GM20000 (cell line): ENCODE measurements at regions not wholly inside any gene's neighbourhood (a gene's known extent, or its start where the extent isn't known, plus 50 kb on each side); places are given as distances from the start of the nearest gene placed in this dataset.
A peak's percentile ranks its signal among the peaks of the same experiment; 100 is the strongest.
"Not testable (repeated sequence)": the region's sequence is repeated elsewhere in the genome, so short reads cannot be mapped to it uniquely, and the experiment has no call there.

ENCODE experiments used
- DNase-seq: peaks from one replicate; pipeline ENCODE4 v3.0.0; 2012; ENCODE audit warnings: low spot score
- CTCF ChIP-seq: IDR thresholded peaks from 2 replicates; pipeline ENCODE4 v1.5.1; 2012; ENCODE audit warnings: mild to moderate bottlenecking, control low read depth; ENCODE audit errors: extremely low read depth, missing control alignments

GRCh38 chr11:69913591-69914285 lies 94.5 kb upstream of the FGF3 start:
- TF ChIP-seq CTCF, result no peak
- no peak for DNase-seq

- TF ChIP-seq CTCF, result no peak
- DNase-seq, result no peak
Measured at GRCh38 chr11:69914286-69915150, 95.3 kb upstream of the FGF3 start.

- no peak for DNase-seq
- TF ChIP-seq CTCF, result no peak
Measured at GRCh38 chr11:69915151-69915500, 95.9 kb upstream of the FGF3 start.

- TF ChIP-seq CTCF, result peak; percentile 56
- peak; percentile 63 for DNase-seq
Measured at GRCh38 chr11:69915501-69916250, 96.5 kb upstream of the FGF3 start.

- not testable (repeated sequence) for DNase-seq
Measured at GRCh38 chr11:69916251-69916649, 97.0 kb upstream of the FGF3 start.

GRCh38 chr11:69916806-69917387 lies 97.7 kb upstream of the FGF3 start:
- TF ChIP-seq CTCF, result no peak
- DNase-seq, result no peak

GRCh38 chr11:69917529-69917928 lies 98.3 kb upstream of the FGF3 start:
- DNase-seq, result no peak
- TF ChIP-seq CTCF, result no peak
